Prostate gland (tissue), 2 donors: ENCODE measurements at regions not wholly inside any gene's neighbourhood (a gene's known extent, or its start where the extent isn't known, plus 50 kb on each side); places are given as distances from the start of the nearest gene placed in this dataset.

ENCODE experiments used
- CTCF ChIP-seq, 4 experiments: fragments of 200-600 bp in 2 of 4; fragments of 450-650 bp in 2 of 4; sonication (generic) in 2 of 4; IDR thresholded peaks; 1 replicate in 3 of 4; 2 replicates in 1 of 4; pipeline ENCODE4 v1.5.1; 2016 to 2019; ENCODE audit warnings: antibody characterized with exemption in 4 of 4, mild to moderate bottlenecking in 2 of 4, moderate library complexity in 2 of 4
- POLR2A ChIP-seq: fragments of 450-650 bp; IDR thresholded peaks from one replicate; pipeline ENCODE4 v1.6.1; 2016; ENCODE audit warnings: antibody characterized with exemption, mild to moderate bottlenecking

GRCh38 chrX:109782994-109783700, 50.1 kb upstream of the ACSL4 start:
- TF ChIP-seq POLR2A = no peak
- no peak for TF ChIP-seq CTCF (IDR thresholded peaks at IDR 0.05)
